ENCODE measurements at regions not wholly inside any gene's neighbourhood (a gene's known extent, or its start where the extent isn't known, plus 50 kb on each side); places are given as distances from the start of the nearest gene placed in this dataset.

- TF ChIP-seq, protein P1, sequence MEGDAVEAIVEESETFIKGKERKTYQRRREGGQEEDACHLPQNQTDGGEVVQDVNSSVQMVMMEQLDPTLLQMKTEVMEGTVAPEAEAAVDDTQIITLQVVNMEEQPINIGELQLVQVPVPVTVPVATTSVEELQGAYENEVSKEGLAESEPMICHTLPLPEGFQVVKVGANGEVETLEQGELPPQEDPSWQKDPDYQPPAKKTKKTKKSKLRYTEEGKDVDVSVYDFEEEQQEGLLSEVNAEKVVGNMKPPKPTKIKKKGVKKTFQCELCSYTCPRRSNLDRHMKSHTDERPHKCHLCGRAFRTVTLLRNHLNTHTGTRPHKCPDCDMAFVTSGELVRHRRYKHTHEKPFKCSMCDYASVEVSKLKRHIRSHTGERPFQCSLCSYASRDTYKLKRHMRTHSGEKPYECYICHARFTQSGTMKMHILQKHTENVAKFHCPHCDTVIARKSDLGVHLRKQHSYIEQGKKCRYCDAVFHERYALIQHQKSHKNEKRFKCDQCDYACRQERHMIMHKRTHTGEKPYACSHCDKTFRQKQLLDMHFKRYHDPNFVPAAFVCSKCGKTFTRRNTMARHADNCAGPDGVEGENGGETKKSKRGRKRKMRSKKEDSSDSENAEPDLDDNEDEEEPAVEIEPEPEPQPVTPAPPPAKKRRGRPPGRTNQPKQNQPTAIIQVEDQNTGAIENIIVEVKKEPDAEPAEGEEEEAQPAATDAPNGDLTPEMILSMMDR (IDR thresholded peaks at IDR 0.05) = no peak
- TF ChIP-seq ZFX (IDR thresholded peaks at IDR 0.05; ENCODE audit: borderline replicate concordance) = no peak
Observed at GRCh38 chr4:123740236-123740635, 343.6 kb downstream of the SPRY1 start.

All from 22Rv1 (cell line).